T-helper 2 cell treated with Interferon-gamma antibody and Interleukin-4, amounts not matched to agents 5 μg/mL and 100 μg/mL, for 36 hours (primary cell): ENCODE measurements at regions not wholly inside any gene's neighbourhood (a gene's known extent, or its start where the extent isn't known, plus 50 kb on each side); places are given as distances from the start of the nearest gene placed in this dataset.

Source experiments
- DNase-seq: peaks from one replicate; pipeline ENCODE4 v3.0.0; 2021; ENCODE audit warnings: low spot score
- H3K27ac Mint-ChIP-seq: one replicate; pipeline ENCODE4 v1.8.0; 2021; ENCODE audit warnings: mild to moderate bottlenecking, mixed read lengths
- H3K27me3 Mint-ChIP-seq: one replicate; pipeline ENCODE4 v1.8.0; 2021; ENCODE audit warnings: low read depth, mixed read lengths
- H3K36me3 Mint-ChIP-seq: one replicate; pipeline ENCODE4 v1.8.0; 2021; ENCODE audit warnings: low read depth, mixed read lengths
- H3K4me1 Mint-ChIP-seq: one replicate; pipeline ENCODE4 v1.8.0; 2021; ENCODE audit warnings: low read depth, mixed read lengths
- H3K4me3 Mint-ChIP-seq: one replicate; pipeline ENCODE4 v1.8.0; 2022; ENCODE audit warnings: mild to moderate bottlenecking, moderate library complexity, mixed read lengths
- H3K9me3 Mint-ChIP-seq: one replicate; pipeline ENCODE4 v1.8.0; 2021; ENCODE audit warnings: mixed read lengths

GRCh38 chr3:145776782-145777408 is 384.1 kb downstream of the PLOD2 start:
- no peak overlapping the region for H3K4me3 Mint-ChIP-seq
- H3K36me3 Mint-ChIP-seq, result no peaks in the 10 kb centered on the region
- no peaks in the 10 kb centered on the region for H3K9me3 Mint-ChIP-seq
- DNase-seq, result no peak
- no peak overlapping the region for H3K27ac Mint-ChIP-seq
- no peaks in the 10 kb centered on the region for H3K4me1 Mint-ChIP-seq
- H3K27me3 Mint-ChIP-seq, result no peaks in the 10 kb centered on the region

- Mint-ChIP-seq H3K36me3 (no peaks in the 10 kb centered on the region), H3K9me3 (no peaks in the 10 kb centered on the region), H3K4me3 (no peak overlapping the region), H3K27ac (no peak overlapping the region), H3K27me3 (no peaks in the 10 kb centered on the region), H3K4me1 (no peaks in the 10 kb centered on the region)
- no peak for DNase-seq
Observed at GRCh38 chr3:145780301-145780700, 380.7 kb downstream of the PLOD2 start.

DNA sequence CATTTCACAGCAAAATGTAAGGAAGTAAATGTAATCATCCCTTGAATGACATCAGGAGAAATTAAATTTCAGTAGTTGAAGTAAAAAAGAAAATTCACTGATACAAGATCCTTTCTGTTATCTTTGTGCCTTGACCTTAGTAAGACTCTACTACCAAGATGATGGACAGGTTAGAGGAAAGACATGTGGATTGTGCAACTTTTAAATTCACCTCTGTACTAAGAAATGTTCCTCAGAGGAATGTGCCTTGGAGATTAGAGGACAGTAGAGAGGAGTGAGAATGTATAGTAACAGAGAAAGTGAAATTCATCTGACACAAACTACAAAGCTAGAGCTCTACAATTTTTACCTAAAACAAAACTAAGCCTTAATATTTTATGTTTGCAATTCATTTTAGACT is 375.3 kb downstream of the PLOD2 start:
- Mint-ChIP-seq H3K36me3 (no peaks in the 10 kb centered on the region), H3K4me3 (no peak overlapping the region), H3K4me1 (no peaks in the 10 kb centered on the region), H3K9me3 (no peaks in the 10 kb centered on the region), H3K27ac (no peak overlapping the region), H3K27me3 (no peaks in the 10 kb centered on the region)
- no peak for DNase-seq

- Mint-ChIP-seq H3K36me3 (no peaks in the 10 kb centered on the region), H3K9me3 (no peaks in the 10 kb centered on the region)
Observed at GRCh38 chr3:145798007-145798406, 363.0 kb downstream of the PLOD2 start.

GRCh38 chr3:145798696-145799537 is 362.1 kb downstream of the PLOD2 start:
- H3K9me3 Mint-ChIP-seq, result no peaks in the 10 kb centered on the region

More at GRCh38 chr3:145798007-145798406, 363.0 kb downstream of the PLOD2 start:
- Mint-ChIP-seq H3K27ac (no peak overlapping the region), H3K4me3 (no peak overlapping the region), H3K27me3 (no peaks in the 10 kb centered on the region), H3K4me1 (no peaks in the 10 kb centered on the region)
- no peak for DNase-seq

DNA sequence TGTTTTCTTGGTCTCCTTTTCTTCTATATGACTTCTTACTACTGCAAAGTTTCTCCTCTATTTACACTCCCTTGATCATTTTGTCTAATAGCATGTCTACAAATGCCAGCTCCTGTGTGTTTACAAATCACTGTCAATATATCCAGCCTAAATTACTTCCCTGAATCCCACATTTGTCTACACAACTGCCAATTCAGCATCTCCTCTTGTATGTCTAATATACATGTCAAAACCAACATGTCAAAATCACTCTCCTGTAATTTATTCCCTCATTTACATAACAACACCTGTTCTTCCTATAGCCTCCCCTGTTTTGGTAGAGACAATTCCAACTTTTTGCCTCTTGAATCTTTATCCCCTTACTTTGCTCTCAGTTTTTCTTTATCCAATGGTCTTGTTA is 359.3 kb downstream of the PLOD2 start:
- no peak for DNase-seq
- Mint-ChIP-seq H3K4me3 (no peak overlapping the region), H3K4me1 (no peaks in the 10 kb centered on the region), H3K27me3 (no peaks in the 10 kb centered on the region), H3K27ac (no peak overlapping the region), H3K36me3 (no peaks in the 10 kb centered on the region), H3K9me3 (no peaks in the 10 kb centered on the region)

More at GRCh38 chr3:145798696-145799537, 362.1 kb downstream of the PLOD2 start:
- no peak for DNase-seq
- H3K4me3 Mint-ChIP-seq, result no peak overlapping the region
- H3K36me3 Mint-ChIP-seq, result no peaks in the 10 kb centered on the region
- H3K27ac Mint-ChIP-seq, result no peak overlapping the region
- no peaks in the 10 kb centered on the region for H3K27me3 Mint-ChIP-seq
- no peaks in the 10 kb centered on the region for H3K4me1 Mint-ChIP-seq

- DNase-seq, result no peak
- Mint-ChIP-seq H3K27me3 (no peaks in the 10 kb centered on the region), H3K36me3 (no peaks in the 10 kb centered on the region), H3K4me1 (no peaks in the 10 kb centered on the region), H3K4me3 (no peak overlapping the region), H3K9me3 (no peaks in the 10 kb centered on the region), H3K27ac (no peak overlapping the region)
Observed at GRCh38 chr3:145807990-145808389, 353.0 kb downstream of the PLOD2 start.

DNA sequence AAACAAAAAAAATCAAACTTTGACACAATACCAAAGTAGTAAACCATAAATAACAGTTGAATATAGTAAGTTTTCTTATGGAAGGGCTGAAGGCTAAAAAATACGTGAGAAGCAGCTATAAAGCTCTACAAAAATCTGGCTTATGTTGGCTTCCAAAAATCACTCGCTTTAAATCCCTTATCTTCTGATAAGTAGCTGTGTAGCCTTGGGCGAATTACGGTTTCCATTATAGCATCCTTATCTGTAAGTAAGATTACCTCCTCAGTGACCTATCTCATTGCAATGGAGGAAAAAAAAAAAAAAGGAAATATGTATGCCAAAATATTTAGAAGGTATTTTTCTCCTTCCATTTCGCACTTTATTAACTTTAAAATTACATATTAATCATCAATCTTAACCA is 348.6 kb downstream of the PLOD2 start:
- Mint-ChIP-seq H3K4me3 (no peak overlapping the region), H3K27ac (no peak overlapping the region), H3K4me1 (no peaks in the 10 kb centered on the region)

DNA sequence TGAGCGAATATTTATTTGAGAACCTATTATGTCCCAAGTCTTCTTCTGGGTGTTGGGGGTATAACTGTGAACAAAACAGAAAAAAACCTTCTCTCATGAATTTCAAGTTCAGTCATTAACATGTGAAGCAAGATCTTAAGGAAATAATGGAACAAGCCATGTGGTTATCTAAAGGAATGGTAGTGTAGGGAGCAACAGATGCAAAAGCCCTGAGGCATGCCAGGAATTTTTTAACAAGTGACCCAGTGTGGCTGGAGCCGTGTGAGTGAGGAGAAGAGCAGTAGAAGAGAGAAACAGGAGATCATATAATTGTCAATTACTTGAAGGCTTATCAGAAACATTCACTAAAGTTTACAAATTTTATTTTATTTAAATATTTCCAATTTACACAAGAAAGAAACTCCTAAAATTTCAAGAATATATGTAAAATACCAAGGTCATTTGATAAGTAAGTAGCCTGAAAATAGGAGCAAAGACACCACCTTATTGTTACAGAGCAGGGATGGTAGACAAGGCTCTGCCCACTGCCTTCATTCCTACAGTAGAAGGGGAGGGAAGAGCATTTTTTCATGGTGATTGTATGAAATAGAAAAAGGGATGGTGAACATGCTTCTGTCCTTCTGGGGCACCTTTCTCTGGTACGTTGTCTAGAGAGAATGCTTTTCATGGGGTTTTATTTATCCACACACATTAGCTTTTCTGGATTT is 345.1 kb downstream of the PLOD2 start:
- no peak for DNase-seq
- no peaks in the 10 kb centered on the region for H3K36me3 Mint-ChIP-seq
- no peak overlapping the region for H3K4me3 Mint-ChIP-seq
- H3K27me3 Mint-ChIP-seq, result no peaks in the 10 kb centered on the region
- H3K27ac Mint-ChIP-seq, result no peak overlapping the region
- H3K9me3 Mint-ChIP-seq, result no peaks in the 10 kb centered on the region
- no peaks in the 10 kb centered on the region for H3K4me1 Mint-ChIP-seq

More for the DNA sequence above, 348.6 kb downstream of the PLOD2 start:
- Mint-ChIP-seq H3K9me3 (no peaks in the 10 kb centered on the region), H3K27me3 (no peaks in the 10 kb centered on the region), H3K36me3 (no peaks in the 10 kb centered on the region)
- DNase-seq, result no peak

DNA sequence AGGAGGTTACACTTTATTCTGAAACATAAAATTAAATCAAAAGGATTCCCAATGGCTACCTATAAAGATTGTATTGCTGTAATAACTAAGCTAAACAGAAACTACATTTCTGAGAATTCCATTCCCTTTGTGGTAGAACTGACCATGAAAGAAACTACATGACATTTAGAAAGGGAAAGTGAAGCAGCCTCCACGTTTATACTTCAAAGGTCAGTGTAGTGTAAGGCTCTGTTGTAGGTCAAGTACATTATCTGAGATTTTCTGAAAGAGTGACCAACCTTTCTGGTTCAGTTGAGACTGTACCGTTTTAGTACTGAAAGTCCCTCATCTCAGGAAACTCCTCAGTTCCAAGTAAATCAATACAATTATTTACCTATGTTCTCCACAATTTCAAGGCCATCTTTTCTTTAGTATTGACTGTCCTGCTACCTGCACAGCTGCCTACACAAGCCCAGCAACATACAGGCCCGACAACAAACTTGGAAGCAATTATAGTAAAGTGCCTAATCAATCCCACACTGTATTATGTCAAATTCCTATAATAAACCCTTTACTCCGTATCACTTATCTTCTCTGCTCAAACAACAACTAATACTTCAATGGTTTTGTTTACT is 343.0 kb downstream of the PLOD2 start:
- H3K4me1 Mint-ChIP-seq, result no peaks in the 10 kb centered on the region
- H3K27me3 Mint-ChIP-seq, result no peaks in the 10 kb centered on the region
- DNase-seq, result no peak
- no peak overlapping the region for H3K4me3 Mint-ChIP-seq
- H3K36me3 Mint-ChIP-seq, result no peaks in the 10 kb centered on the region
- no peak overlapping the region for H3K27ac Mint-ChIP-seq
- H3K9me3 Mint-ChIP-seq, result no peaks in the 10 kb centered on the region

DNA sequence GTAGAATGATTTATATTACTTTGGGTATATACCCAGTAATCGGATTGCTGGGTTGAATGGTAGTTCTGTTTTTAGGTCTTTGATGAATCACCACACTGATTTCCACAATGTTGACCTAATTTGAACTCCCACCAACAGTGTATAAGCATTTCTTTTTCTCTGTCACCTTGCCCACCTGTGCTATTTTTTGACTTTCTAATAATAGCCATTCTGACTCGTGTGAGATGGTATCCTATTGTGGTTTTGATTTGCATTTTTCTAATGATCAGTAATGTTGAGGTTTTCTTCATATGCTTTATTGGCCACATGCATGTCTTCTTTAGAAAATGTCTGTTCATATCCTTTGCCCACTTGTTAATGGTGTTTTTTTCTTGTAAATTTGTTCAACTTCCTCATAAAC is 340.8 kb downstream of the PLOD2 start:
- Mint-ChIP-seq H3K27ac (no peak overlapping the region), H3K36me3 (no peaks in the 10 kb centered on the region), H3K27me3 (no peaks in the 10 kb centered on the region), H3K9me3 (peaks cover 7% of the 10 kb centered on the region), H3K4me1 (no peaks in the 10 kb centered on the region), H3K4me3 (no peak overlapping the region)
- DNase-seq, result no peak

- H3K4me1 Mint-ChIP-seq, result no peaks in the 10 kb centered on the region
- no peaks in the 10 kb centered on the region for H3K36me3 Mint-ChIP-seq
- no peaks in the 10 kb centered on the region for H3K27me3 Mint-ChIP-seq
- no peak for DNase-seq
- H3K9me3 Mint-ChIP-seq, result no peaks in the 10 kb centered on the region
- H3K27ac Mint-ChIP-seq, result no peak overlapping the region
- no peak overlapping the region for H3K4me3 Mint-ChIP-seq
Observed at GRCh38 chr3:145842294-145842902, 318.6 kb downstream of the PLOD2 start.

DNA sequence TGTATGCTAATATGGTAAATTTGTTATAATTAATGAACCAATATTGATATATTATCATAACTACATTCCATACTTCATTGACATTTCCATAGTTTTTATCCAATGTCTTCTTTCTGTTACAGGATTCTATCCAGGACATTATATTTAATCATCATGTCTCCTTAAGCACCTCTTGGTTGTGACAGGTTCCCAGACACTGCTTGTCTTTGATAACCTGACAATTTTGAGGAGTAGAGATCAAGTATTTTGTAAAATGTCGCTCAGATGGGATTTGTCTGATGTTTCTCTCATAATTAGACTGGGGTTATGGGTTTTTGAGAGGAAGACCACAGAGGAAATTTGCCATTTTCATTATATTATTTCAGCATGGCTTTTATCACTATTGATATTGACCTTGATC is 317.4 kb downstream of the PLOD2 start:
- DNase-seq, result no peak
- Mint-ChIP-seq H3K27ac (no peak overlapping the region), H3K4me3 (no peak overlapping the region), H3K36me3 (no peaks in the 10 kb centered on the region), H3K9me3 (no peaks in the 10 kb centered on the region), H3K27me3 (no peaks in the 10 kb centered on the region), H3K4me1 (no peaks in the 10 kb centered on the region)
